Effector memory CD4-positive, alpha-beta T cell (primary cell): ENCODE measurements at regions not wholly inside any gene's neighbourhood (a gene's known extent, or its start where the extent isn't known, plus 50 kb on each side); places are given as distances from the start of the nearest gene placed in this dataset.
A peak's percentile ranks its signal among the peaks of the same experiment; 100 is the strongest.
"Not testable (repeated sequence)": the region's sequence is repeated elsewhere in the genome, so short reads cannot be mapped to it uniquely, and the experiment has no call there.

Experiments used
- DNase-seq, 3 donors: peaks; one replicate each; pipeline ENCODE4 v3.0.0-alpha.2; 2020
- H3K27ac ChIP-seq: 2 replicates; pipeline ENCODE4 v1.7.0; 2013; ENCODE audit warnings: mild to moderate bottlenecking, low read length, moderate library complexity; ENCODE audit not compliant: insufficient read depth, poor library complexity, severe bottlenecking
- H3K27me3 ChIP-seq: replicated peaks from 2 replicates; pipeline ENCODE4 v1.7.0; 2013; ENCODE audit warnings: mild to moderate bottlenecking, low read length; ENCODE audit not compliant: insufficient read depth, control insufficient read depth, poor library complexity, severe bottlenecking
- H3K36me3 ChIP-seq: 2 replicates; pipeline ENCODE4 v1.7.0; 2013; ENCODE audit warnings: mild to moderate bottlenecking, low read length, moderate library complexity; ENCODE audit not compliant: control insufficient read depth, insufficient read depth
- H3K4me1 ChIP-seq: 2 replicates; pipeline ENCODE4 v1.7.0; 2013; ENCODE audit warnings: low read length, mild to moderate bottlenecking; ENCODE audit not compliant: control insufficient read depth, insufficient read depth, poor library complexity, severe bottlenecking
- H3K4me3 ChIP-seq: 2 replicates; pipeline ENCODE4 v1.7.0; 2013; ENCODE audit warnings: low read length, low read depth, mild to moderate bottlenecking; ENCODE audit not compliant: insufficient read depth, poor library complexity, severe bottlenecking
- H3K9me3 ChIP-seq: 2 replicates; pipeline ENCODE4 v1.7.0; 2013; ENCODE audit warnings: mild to moderate bottlenecking, low read length, moderate library complexity; ENCODE audit not compliant: control insufficient read depth

DNA sequence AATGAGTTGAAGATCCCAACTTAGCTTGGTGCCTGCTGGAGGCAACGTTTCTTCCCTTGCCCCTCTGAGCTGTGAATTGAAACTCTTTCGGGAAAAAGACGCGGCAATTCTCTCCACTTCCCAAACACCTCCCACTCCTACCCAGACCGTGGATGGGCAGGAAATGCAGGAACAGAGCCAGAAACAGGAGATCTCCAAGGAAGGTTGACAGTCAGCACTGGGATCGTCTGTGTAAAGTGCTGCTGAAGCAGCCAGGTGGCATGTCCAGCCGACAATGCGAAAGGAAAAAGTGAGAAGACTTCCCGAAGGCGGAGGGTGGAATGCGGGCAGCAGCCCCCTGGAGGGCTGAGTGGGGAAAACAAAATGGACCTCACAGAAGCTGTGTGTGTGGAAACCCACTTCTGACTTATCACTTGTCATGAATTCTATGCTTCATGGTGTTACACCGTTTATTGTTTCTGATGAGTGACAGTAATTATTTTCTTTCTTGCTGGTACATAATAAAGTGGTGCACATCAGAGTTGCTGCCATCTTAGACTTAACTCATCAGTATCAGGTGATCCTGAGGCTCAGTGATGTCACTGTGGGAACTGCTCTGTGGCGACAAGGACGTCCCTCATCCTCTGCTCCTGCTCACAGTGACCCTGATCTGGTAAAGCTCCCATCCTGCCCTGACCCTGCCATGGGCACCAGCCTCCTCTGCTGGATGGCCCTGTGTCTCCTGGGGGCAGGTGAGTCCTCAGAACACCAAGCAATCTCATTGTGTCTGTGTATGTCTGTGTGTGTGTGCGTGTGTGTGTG lies 220.5 kb upstream of the PRSS1 start:
- no peak for DNase-seq
- no peak overlapping the region for H3K27ac ChIP-seq
- H3K4me3 ChIP-seq = no peak overlapping the region
- no peaks in the 10 kb centered on the region for H3K9me3 ChIP-seq
- no peaks in the 10 kb centered on the region for H3K27me3 ChIP-seq
- H3K4me1 ChIP-seq = no peaks in the 10 kb centered on the region
- no peaks in the 10 kb centered on the region for H3K36me3 ChIP-seq

DNA sequence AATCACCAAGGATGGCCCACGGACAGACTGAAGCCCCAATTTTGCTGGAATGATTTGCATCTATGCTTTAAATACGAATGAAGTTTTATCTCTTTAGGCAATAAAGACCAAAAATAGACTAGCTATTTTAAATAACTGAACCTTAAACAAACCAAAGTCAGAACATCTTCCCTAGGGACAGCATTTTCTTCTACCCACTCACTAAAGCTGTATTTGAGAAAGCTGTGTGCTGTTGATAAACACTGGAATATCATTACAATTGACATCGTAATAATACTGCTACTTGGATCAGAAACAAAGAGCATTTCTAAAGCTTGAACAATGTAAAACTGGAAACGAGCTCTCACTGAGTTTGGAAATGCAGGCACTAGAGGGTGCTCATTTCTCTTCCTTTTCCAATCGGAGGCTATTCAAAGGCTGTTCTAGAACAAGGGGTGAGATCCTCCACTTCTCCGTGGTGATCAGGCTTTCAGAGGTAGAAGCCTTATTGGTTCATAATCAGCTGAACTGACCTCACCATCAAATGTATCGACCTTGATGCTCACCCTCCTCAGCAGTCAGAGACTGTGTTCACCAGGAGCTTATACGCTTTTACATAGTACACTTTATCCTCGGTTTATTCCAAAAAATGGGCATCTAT lies 225.3 kb upstream of the PRSS1 start:
- Histone ChIP-seq H3K4me3 (no peak overlapping the region), H3K9me3 (no peaks in the 10 kb centered on the region)
- no peak for DNase-seq

DNA sequence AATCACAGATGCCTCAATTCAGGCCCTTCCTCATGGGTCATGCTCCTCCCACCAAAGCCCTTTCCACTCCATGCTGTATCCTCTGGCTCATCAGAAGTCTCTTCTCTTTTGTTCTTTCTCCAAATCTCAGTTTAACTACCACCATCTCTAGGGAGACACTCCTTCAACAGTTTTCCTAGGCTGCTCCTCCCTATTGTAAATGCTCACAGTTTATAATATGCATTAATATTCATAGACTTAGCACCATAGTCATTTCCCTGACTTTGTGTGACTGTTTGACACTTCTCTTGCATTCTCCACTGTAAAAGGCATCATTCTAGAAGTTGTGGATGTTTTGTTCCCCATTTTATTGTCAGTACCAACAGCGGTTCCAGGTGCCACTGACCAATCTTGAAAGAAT lies 226.5 kb upstream of the PRSS1 start:
- DNase-seq = no peak
- Histone ChIP-seq H3K9me3 (no peaks in the 10 kb centered on the region), H3K27ac (no peak overlapping the region), H3K4me1 (no peaks in the 10 kb centered on the region), H3K4me3 (no peak overlapping the region), H3K36me3 (no peaks in the 10 kb centered on the region), H3K27me3 (no peaks in the 10 kb centered on the region)

More for the DNA sequence above, 225.3 kb upstream of the PRSS1 start:
- Histone ChIP-seq H3K36me3 (no peaks in the 10 kb centered on the region), H3K27ac (no peak overlapping the region), H3K27me3 (no peaks in the 10 kb centered on the region), H3K4me1 (no peaks in the 10 kb centered on the region)

DNA sequence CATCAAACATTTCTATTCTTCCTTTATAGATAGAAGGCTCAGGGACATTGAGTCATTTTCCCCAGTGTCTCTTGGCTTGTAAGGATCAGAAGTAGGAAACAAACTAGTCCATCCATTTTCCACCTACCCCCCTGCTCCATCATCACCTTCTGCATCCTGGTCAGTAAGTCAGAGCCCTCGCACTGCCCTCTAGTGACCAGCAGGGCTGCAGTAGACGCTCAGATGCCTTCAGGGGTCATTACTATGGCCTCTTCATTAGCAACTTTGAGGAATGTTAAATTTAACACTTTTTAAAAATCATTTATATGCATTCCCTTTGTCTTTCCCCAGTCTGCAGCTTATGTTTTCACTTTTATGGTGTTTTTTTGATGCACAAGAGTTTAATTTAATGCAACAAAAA lies 228.4 kb upstream of the PRSS1 start:
- H3K36me3 ChIP-seq, H3K27me3 ChIP-seq, H3K4me3 ChIP-seq, H3K9me3 ChIP-seq, H3K27ac ChIP-seq, DNase-seq, H3K4me1 ChIP-seq: not testable (repeated sequence)

DNA sequence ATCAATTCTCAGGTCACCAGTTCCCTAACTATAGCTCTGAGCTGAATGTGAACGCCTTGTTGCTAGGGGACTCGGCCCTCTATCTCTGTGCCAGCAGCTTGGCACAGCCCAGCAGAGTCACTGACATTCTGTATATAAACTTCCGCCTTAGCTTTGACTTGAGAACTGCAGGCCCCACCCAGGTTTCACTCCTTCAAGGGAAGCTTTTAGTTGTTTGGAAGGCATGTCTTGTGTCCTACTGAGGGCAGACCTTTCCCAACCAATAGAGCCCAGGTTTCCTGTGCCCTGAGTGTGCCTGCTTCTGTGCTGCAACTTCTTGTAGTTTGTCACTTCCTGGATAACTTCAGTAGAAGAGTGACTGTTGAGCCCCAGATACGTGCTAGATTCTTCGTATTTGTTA lies 228.8 kb upstream of the PRSS1 start:
- H3K4me3 ChIP-seq, DNase-seq, H3K9me3 ChIP-seq, H3K27me3 ChIP-seq, H3K4me1 ChIP-seq, H3K36me3 ChIP-seq: not testable (repeated sequence)
- peak overlapping the region; percentile 18 for H3K27ac ChIP-seq

DNA sequence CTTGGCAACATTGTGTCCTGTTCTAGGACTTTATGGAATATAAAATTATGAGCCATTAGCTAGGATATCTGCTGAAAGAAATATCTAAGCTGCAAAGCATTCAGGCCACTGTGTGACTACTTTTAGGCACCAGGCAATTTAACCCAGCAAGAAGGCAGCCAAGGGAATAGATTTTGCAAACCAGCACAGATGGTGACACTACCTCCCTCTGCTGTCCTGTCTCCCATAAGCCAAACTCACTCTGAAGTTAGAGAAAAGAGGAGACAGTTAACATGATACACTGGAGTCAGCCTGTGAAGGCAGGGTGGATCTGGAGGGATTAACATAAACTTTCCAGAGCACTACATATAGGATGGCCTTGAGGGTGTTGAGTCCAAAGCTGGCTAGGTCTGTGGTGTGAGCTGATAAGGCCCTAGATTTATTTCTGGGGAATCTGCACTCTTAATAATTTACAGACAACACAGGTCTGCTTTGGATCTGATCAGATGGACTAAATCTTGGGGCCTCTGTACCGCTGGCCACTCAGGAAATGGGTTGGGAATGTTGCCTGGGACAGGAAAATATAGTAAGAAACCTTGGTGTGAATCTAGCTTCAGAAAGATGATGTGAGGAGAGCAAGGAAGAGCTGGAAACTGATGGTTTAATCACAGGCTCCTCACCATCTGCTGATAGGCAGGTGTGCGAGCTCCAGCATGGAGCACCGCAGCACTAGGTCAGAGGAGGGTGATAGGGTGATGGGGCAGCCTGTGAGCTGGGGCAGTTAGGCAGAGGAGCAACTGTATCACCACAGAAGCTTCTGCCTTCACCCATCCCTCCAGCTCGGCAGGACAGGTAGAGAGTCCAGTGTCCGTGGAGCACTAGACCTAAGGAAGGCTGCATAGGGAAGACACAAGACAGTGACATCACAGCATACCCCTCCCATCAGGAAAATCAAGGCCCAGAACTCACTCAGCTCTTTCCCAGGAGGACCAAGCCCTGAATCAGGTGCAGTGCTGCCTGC lies 229.9 kb upstream of the PRSS1 start:
- Histone ChIP-seq H3K4me3 (no peak overlapping the region), H3K9me3 (no peaks in the 10 kb centered on the region), H3K36me3 (no peaks in the 10 kb centered on the region), H3K27ac (peak overlapping the region; percentile 18), H3K27me3 (no peaks in the 10 kb centered on the region), H3K4me1 (no peaks in the 10 kb centered on the region)
- DNase-seq = no peak

DNA sequence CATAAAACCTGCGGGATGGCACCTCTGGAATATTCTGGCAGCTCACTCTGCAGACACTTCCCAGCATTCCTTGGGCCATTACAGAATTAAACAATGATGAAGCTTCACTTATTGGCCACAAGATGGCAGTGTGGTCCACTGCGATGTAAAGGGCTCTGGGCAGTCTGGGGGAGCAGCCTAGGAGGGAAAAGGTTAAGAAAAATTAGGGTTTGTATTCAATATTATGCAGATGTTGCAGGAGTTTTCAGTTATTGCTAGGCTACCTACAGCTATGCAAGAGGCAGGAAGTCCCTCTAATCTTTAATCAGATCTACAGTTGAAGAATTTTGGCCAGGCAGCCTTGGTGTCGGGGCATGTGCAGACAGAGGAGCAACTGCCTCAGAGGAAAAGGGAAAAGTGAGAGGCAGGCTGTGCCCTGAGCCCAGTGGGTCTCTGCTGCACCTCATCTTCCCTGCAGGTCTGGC lies 233.2 kb upstream of the PRSS1 start:
- Histone ChIP-seq H3K27me3 (no peaks in the 10 kb centered on the region), H3K36me3 (no peaks in the 10 kb centered on the region), H3K4me3 (no peak overlapping the region), H3K4me1 (peaks cover 6% of the 10 kb centered on the region), H3K27ac (no peak overlapping the region), H3K9me3 (no peaks in the 10 kb centered on the region)
- DNase-seq = no peak

DNA sequence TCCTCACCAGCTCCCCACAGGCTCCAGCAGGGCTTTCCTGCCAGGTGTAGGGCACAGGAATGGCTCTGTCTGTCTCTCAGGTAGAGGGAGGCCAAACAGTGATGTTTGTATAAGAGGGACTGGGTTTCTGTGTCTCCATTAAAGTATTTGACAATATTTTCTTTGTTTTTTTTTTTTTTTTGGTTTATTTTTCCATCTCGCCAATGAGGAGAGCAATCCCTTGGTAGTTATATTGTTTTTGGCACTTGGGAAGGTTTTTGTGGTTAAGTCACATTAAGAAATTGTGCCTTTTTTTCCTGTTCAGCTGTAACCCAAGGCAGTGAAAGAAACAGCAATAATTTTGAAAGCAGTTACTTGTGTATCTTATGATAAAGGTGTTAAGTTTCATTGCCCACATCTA lies 234.6 kb upstream of the PRSS1 start:
- not testable (repeated sequence) for DNase-seq, H3K27me3 ChIP-seq, H3K27ac ChIP-seq, H3K9me3 ChIP-seq, H3K4me3 ChIP-seq, H3K4me1 ChIP-seq, H3K36me3 ChIP-seq

DNA sequence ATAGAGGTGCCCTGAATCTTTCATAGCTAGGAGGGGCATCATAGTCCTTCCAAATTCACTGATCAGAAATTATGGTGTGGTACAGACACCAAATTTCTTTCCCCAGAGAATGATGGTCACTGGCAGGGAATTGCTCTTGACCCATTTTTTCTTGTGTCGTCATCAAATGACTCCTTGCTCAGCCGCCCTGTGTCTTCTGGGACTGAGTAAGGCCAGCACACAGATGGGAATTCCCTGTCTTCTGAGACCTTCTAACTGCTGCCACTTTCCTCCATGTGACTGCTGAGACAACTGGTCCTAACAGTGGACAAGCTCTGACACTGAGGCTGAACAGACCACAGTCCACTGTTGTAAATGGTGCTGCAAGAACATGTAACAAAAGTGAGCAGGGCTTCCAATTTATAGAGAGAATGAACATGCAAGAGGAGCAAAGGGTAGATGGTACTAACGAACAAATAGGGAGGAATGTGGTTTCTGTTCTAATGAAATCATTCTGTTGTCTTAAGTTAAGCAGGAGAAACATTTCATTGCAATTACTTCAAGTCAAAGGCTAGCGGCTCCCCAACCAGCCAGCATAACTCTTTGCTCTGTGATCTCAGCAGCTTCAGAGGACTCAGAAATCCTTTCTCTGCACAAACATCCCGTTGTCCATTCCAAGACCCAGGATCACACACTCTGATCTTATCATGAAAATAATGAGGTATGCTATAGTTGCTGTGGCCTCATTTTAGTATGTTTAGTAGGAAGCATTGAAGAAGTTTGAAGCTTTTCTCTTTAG lies 235.9 kb upstream of the PRSS1 start:
- no peaks in the 10 kb centered on the region for H3K36me3 ChIP-seq
- H3K4me3 ChIP-seq = no peak overlapping the region
- no peak for DNase-seq
- H3K9me3 ChIP-seq = no peaks in the 10 kb centered on the region
- no peak overlapping the region for H3K27ac ChIP-seq
- H3K4me1 ChIP-seq = peaks cover 16% of the 10 kb centered on the region
- no peaks in the 10 kb centered on the region for H3K27me3 ChIP-seq
